ENCODE measurements at regions not wholly inside any gene's neighbourhood (a gene's known extent, or its start where the extent isn't known, plus 50 kb on each side); places are given as distances from the start of the nearest gene placed in this dataset.

- DNase-seq (ENCODE audit: low read depth, low spot score): no peak
- ChIA-PET POLR2A (no interaction called here), CTCF (interaction anchor here (1.1 to 6.7 kb wide), 3 partner anchors 8 to 188 kb away, joined by 4 to 73 read pairs (median 4); no protein-coding TSS in a partner anchor)
- no peak overlapping the region for H3K4me3 ChIP-seq (ENCODE audit: low read depth, low read length)
- no peak for TF ChIP-seq CTCF (IDR thresholded peaks at IDR 0.05; ENCODE audit: insufficient read depth, low read length, missing control alignments)
These were observed 66.6 kb downstream of the EOMES start for GRCh38 chr3:27655547-27655946.

GRCh38 chr3:27653803-27654558, 68.1 kb downstream of the EOMES start:
- CTCF ChIA-PET: interaction anchor here (0.7 to 1.2 kb wide), 2 partner anchors 9 to 186 kb away, joined by 3 read pairs; no protein-coding TSS in a partner anchor
- POLR2A ChIA-PET: no interaction called here
- TF ChIP-seq CTCF (IDR thresholded peaks at IDR 0.05; ENCODE audit: insufficient read depth, low read length, missing control alignments): no peak
- H3K4me3 ChIP-seq (ENCODE audit: low read depth, low read length): no peak overlapping the region
- no peak for DNase-seq (ENCODE audit: low read depth, low spot score)

GRCh38 chr3:27649277-27649676, 72.8 kb downstream of the EOMES start:
- no peak for DNase-seq (ENCODE audit: low read depth, low spot score)
- ChIA-PET POLR2A (no interaction called here), CTCF (interaction anchor here (0.7 to 7.6 kb wide), 5 partner anchors 9 to 32 kb away, joined by 3 to 73 read pairs (median 3); no protein-coding TSS in a partner anchor)
- TF ChIP-seq CTCF (IDR thresholded peaks at IDR 0.05; ENCODE audit: insufficient read depth, low read length, missing control alignments): no peak
- no peak overlapping the region for H3K4me3 ChIP-seq (ENCODE audit: low read depth, low read length)

GRCh38 chr3:27646896-27647295, 75.2 kb downstream of the EOMES start:
- CTCF ChIA-PET: interaction anchor here (7.6 kb wide), 1 partner anchor 12 kb away, joined by 73 read pairs; no protein-coding TSS in a partner anchor
- H3K4me3 ChIP-seq (ENCODE audit: low read depth, low read length): no peak overlapping the region
- DNase-seq (ENCODE audit: low read depth, low spot score): no peak
- TF ChIP-seq CTCF (IDR thresholded peaks at IDR 0.05; ENCODE audit: insufficient read depth, low read length, missing control alignments): no peak
- POLR2A ChIA-PET: no interaction called here

GRCh38 chr3:27644941-27645340, 77.2 kb downstream of the EOMES start:
- TF ChIP-seq CTCF (IDR thresholded peaks at IDR 0.05; ENCODE audit: insufficient read depth, low read length, missing control alignments): no peak
- CTCF ChIA-PET: interaction anchor here (7.6 kb wide), 1 partner anchor 14 kb away, joined by 73 read pairs; no protein-coding TSS in a partner anchor
- no peak overlapping the region for H3K4me3 ChIP-seq (ENCODE audit: low read depth, low read length)
- DNase-seq (ENCODE audit: low read depth, low spot score): no peak
- POLR2A ChIA-PET: no interaction called here

GRCh38 chr3:27643355-27643754, 78.8 kb downstream of the EOMES start:
- no peak for TF ChIP-seq CTCF (IDR thresholded peaks at IDR 0.05; ENCODE audit: insufficient read depth, low read length, missing control alignments)
- POLR2A ChIA-PET: interaction anchor here (0.8 kb wide), 1 partner anchor 110 kb away, joined by 4 read pairs; no protein-coding TSS in a partner anchor
- CTCF ChIA-PET: interaction anchor here (1.0 to 2.2 kb wide), 2 partner anchors 16 to 177 kb away, joined by 4 to 9 read pairs; no protein-coding TSS in a partner anchor
- no peak for DNase-seq (ENCODE audit: low read depth, low spot score)
- H3K4me3 ChIP-seq (ENCODE audit: low read depth, low read length): no peak overlapping the region
